Transverse colon (tissue), 3 donors: ENCODE measurements at regions not wholly inside any gene's neighbourhood (a gene's known extent, or its start where the extent isn't known, plus 50 kb on each side); places are given as distances from the start of the nearest gene placed in this dataset.

ENCODE experiments used
- POLR2A ChIP-seq: fragments of 450-650 bp; IDR thresholded peaks from one replicate; pipeline ENCODE4 v1.6.1; 2016; ENCODE audit warnings: antibody characterized with exemption, mild to moderate bottlenecking, moderate library complexity
- TF ChIP-seq, protein P1 (sequence below), 5 experiments: fragments of 200-600 bp in 3 of 5; fragments of 450-650 bp in 2 of 5; sonication (generic) in 3 of 5; IDR thresholded peaks; 1 replicate in 2 of 5; 2 replicates in 3 of 5; pipeline ENCODE4 v1.5.1; 2016 to 2017; ENCODE audit warnings: antibody characterized with exemption in 5 of 5, inconsistent platforms in 3 of 5, mild to moderate bottlenecking in 2 of 5, moderate library complexity in 1 of 5

- TF ChIP-seq, protein P1, sequence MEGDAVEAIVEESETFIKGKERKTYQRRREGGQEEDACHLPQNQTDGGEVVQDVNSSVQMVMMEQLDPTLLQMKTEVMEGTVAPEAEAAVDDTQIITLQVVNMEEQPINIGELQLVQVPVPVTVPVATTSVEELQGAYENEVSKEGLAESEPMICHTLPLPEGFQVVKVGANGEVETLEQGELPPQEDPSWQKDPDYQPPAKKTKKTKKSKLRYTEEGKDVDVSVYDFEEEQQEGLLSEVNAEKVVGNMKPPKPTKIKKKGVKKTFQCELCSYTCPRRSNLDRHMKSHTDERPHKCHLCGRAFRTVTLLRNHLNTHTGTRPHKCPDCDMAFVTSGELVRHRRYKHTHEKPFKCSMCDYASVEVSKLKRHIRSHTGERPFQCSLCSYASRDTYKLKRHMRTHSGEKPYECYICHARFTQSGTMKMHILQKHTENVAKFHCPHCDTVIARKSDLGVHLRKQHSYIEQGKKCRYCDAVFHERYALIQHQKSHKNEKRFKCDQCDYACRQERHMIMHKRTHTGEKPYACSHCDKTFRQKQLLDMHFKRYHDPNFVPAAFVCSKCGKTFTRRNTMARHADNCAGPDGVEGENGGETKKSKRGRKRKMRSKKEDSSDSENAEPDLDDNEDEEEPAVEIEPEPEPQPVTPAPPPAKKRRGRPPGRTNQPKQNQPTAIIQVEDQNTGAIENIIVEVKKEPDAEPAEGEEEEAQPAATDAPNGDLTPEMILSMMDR (IDR thresholded peaks at IDR 0.05) = no peak
- no peak for TF ChIP-seq POLR2A
These were observed 51.2 kb upstream of the CYSLTR1 start for GRCh38 chrX:78378476-78379115.
